ENCODE measurements at regions not wholly inside any gene's neighbourhood (a gene's known extent, or its start where the extent isn't known, plus 50 kb on each side); places are given as distances from the start of the nearest gene placed in this dataset.

DNA sequence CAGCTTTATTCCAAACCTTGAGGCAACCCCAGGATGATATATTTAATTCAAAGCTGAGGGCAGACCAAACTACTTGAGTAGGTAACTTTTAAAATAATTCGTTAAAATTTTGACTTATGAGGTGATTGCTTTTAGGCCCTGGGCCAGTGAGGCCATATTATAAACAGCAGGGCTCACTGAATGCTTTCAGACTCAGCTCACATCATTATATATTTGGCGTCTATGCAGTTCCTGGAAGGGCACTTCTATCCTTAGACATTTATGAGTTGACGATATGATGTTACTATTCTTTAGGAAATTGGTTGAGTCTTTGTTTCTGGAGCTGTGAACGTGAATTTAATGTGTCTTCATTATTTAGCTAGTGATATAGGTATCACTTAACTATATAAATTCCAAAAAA lies 400.1 kb downstream of the PDHA2 start:
- Histone ChIP-seq H3K4me3 (replicated peaks in 1 of 3; ENCODE audit: insufficient read depth in 1 of 3, low read depth in 1 of 3, low read length in 3 of 3) (no peak overlapping the region), H2AFZ (ENCODE audit: low read depth, low read length) (no peak overlapping the region), H3K9me1 (replicated peaks; ENCODE audit: control insufficient read depth, extremely low read depth, insufficient read depth, low read length) (no peaks in the 10 kb centered on the region), H3K9me3 (replicated peaks; ENCODE audit: control insufficient read depth, insufficient read depth, low read length) (no peaks in the 10 kb centered on the region), H3K27ac (ENCODE audit: insufficient read depth, low read depth, low read length) (no peak overlapping the region), H3K9ac (replicated peaks; ENCODE audit: extremely low read depth, insufficient read depth, low read length) (no peak overlapping the region), H4K20me1 (replicated peaks; ENCODE audit: control insufficient read depth, extremely low read depth, insufficient read depth, low read length) (no peaks in the 10 kb centered on the region), H3K27me3 (ENCODE audit: control insufficient read depth in 2 of 2, insufficient read depth in 2 of 2, low read length in 2 of 2) (no peaks in the 10 kb centered on the region), H3K4me1 (ENCODE audit: control insufficient read depth, extremely low read depth, insufficient read depth, low read length) (no peaks in the 10 kb centered on the region), H3K36me3 (ENCODE audit: control insufficient read depth in 2 of 2, extremely low read depth in 1 of 2, insufficient read depth in 2 of 2, low read length in 2 of 2) (no peaks in the 10 kb centered on the region), H3K4me2 (ENCODE audit: insufficient read depth, low read length) (no peak overlapping the region), H3K79me2 (ENCODE audit: control insufficient read depth, insufficient read depth, low read length) (no peaks in the 10 kb centered on the region)
- ChIA-PET CTCF (no interaction called here), POLR2A (no interaction called here)
- FAIRE-seq (no peak), DNase-seq (ENCODE audit: low read depth, low spot score) (no peak)
- no TSS peak for BruUV-seq (replicated peaks)
- intact Hi-C loops (cut with micrococcal nuclease) (loop anchor here (5.0 kb wide), 1 partner anchor 1807 kb away; no protein-coding TSS in a partner anchor), dilution Hi-C loops (cut with MboI; ENCODE audit: extremely low pct_ligation_motif_present, low sequenced_read_pairs) (no loop called here)
- TF ChIP-seq EZH2 (IDR thresholded peaks at IDR 0.05; ENCODE audit: borderline replicate concordance, low read depth, low read length, severe bottlenecking) (no peak), POLR2A (IDR thresholded peaks at IDR 0.05; ENCODE audit: low read depth, low read length) (no peak), FOS (IDR thresholded peaks at IDR 0.05; ENCODE audit: borderline replicate concordance, insufficient read depth, low read length) (no peak), POLR2AphosphoS5 (IDR thresholded peaks at IDR 0.05; ENCODE audit: insufficient read depth, low read depth, low read length) (no peak), JUN (IDR thresholded peaks at IDR 0.05; ENCODE audit: borderline replicate concordance, insufficient read depth, insufficient read length, low read depth) (no peak), MYC (IDR thresholded peaks at IDR 0.05; ENCODE audit: low read depth, low read length) (no peak), GATA2 (IDR thresholded peaks at IDR 0.05; ENCODE audit: insufficient read depth, insufficient read length, low read depth, low read length) (no peak)
- TF ChIP-seq, protein P1, sequence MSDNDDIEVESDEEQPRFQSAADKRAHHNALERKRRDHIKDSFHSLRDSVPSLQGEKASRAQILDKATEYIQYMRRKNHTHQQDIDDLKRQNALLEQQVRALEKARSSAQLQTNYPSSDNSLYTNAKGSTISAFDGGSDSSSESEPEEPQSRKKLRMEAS (IDR thresholded peaks at IDR 0.05; ENCODE audit: insufficient read depth, insufficient read length): no peak
- TF ChIP-seq, protein P2, sequence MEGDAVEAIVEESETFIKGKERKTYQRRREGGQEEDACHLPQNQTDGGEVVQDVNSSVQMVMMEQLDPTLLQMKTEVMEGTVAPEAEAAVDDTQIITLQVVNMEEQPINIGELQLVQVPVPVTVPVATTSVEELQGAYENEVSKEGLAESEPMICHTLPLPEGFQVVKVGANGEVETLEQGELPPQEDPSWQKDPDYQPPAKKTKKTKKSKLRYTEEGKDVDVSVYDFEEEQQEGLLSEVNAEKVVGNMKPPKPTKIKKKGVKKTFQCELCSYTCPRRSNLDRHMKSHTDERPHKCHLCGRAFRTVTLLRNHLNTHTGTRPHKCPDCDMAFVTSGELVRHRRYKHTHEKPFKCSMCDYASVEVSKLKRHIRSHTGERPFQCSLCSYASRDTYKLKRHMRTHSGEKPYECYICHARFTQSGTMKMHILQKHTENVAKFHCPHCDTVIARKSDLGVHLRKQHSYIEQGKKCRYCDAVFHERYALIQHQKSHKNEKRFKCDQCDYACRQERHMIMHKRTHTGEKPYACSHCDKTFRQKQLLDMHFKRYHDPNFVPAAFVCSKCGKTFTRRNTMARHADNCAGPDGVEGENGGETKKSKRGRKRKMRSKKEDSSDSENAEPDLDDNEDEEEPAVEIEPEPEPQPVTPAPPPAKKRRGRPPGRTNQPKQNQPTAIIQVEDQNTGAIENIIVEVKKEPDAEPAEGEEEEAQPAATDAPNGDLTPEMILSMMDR (IDR thresholded peaks at IDR 0.05; ENCODE audit: extremely low read depth in 1 of 2, insufficient read depth in 1 of 2, low read depth in 1 of 2, low read length in 2 of 2): no peak
